HEK293 (cell line): ENCODE measurements at regions not wholly inside any gene's neighbourhood (a gene's known extent, or its start where the extent isn't known, plus 50 kb on each side); places are given as distances from the start of the nearest gene placed in this dataset.

Experiments used
- KLF16 ChIP-seq: fragments of 450-650 bp; formaldehyde crosslinking; IDR thresholded peaks from 2 replicates; pipeline ENCODE4 v1.5.1; 2017; ENCODE audit warnings: missing biosample characterization, missing genetic modification characterization
- ZNF24 ChIP-seq: fragments of 450-650 bp; formaldehyde crosslinking; IDR thresholded peaks from 2 replicates; pipeline ENCODE4 v1.5.1; 2016; ENCODE audit warnings: missing biosample characterization, missing genetic modification characterization
- ZNF792 ChIP-seq: fragments of 450-650 bp; formaldehyde crosslinking; IDR thresholded peaks from 2 replicates; pipeline ENCODE4 v1.5.1; 2016; ENCODE audit warnings: missing biosample characterization, missing genetic modification characterization
- TF ChIP-seq, protein P1 (sequence below): fragments of 450-650 bp; formaldehyde crosslinking; IDR thresholded peaks from 2 replicates; pipeline ENCODE4 v1.5.1; 2016; ENCODE audit warnings: missing biosample characterization, missing genetic modification characterization
- TF ChIP-seq, protein P2 (sequence below): fragments of 450-650 bp; formaldehyde crosslinking; IDR thresholded peaks from 2 replicates; pipeline ENCODE4 v1.5.1; 2016; ENCODE audit warnings: missing biosample characterization, missing genetic modification characterization

DNA sequence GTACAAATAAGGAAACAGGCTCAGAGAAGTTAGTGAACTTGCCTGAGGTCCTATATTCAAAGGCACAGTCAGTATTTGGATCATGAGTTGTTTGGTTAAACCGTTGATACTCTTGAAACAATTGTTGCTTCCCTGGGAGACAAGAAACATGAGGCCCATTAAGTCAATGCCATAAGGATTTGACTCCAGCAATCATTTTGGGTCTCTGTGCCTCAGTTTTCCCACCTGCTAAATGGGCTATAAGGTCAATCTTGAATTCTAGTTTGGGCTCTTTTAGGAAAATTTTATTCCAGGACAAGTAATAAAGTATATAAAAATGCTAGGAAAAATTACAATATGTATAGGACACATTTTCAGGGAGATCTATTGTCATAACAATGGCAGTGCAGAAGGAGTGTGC lies 202.1 kb downstream of the TMEM26 start:
- TF ChIP-seq, protein P1, sequence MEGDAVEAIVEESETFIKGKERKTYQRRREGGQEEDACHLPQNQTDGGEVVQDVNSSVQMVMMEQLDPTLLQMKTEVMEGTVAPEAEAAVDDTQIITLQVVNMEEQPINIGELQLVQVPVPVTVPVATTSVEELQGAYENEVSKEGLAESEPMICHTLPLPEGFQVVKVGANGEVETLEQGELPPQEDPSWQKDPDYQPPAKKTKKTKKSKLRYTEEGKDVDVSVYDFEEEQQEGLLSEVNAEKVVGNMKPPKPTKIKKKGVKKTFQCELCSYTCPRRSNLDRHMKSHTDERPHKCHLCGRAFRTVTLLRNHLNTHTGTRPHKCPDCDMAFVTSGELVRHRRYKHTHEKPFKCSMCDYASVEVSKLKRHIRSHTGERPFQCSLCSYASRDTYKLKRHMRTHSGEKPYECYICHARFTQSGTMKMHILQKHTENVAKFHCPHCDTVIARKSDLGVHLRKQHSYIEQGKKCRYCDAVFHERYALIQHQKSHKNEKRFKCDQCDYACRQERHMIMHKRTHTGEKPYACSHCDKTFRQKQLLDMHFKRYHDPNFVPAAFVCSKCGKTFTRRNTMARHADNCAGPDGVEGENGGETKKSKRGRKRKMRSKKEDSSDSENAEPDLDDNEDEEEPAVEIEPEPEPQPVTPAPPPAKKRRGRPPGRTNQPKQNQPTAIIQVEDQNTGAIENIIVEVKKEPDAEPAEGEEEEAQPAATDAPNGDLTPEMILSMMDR (tag by site-specific recombination), result no peak
- no peak for TF ChIP-seq KLF16 (tag by site-specific recombination)
- TF ChIP-seq, protein P2, sequence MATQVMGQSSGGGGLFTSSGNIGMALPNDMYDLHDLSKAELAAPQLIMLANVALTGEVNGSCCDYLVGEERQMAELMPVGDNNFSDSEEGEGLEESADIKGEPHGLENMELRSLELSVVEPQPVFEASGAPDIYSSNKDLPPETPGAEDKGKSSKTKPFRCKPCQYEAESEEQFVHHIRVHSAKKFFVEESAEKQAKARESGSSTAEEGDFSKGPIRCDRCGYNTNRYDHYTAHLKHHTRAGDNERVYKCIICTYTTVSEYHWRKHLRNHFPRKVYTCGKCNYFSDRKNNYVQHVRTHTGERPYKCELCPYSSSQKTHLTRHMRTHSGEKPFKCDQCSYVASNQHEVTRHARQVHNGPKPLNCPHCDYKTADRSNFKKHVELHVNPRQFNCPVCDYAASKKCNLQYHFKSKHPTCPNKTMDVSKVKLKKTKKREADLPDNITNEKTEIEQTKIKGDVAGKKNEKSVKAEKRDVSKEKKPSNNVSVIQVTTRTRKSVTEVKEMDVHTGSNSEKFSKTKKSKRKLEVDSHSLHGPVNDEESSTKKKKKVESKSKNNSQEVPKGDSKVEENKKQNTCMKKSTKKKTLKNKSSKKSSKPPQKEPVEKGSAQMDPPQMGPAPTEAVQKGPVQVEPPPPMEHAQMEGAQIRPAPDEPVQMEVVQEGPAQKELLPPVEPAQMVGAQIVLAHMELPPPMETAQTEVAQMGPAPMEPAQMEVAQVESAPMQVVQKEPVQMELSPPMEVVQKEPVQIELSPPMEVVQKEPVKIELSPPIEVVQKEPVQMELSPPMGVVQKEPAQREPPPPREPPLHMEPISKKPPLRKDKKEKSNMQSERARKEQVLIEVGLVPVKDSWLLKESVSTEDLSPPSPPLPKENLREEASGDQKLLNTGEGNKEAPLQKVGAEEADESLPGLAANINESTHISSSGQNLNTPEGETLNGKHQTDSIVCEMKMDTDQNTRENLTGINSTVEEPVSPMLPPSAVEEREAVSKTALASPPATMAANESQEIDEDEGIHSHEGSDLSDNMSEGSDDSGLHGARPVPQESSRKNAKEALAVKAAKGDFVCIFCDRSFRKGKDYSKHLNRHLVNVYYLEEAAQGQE (tag by site-specific recombination), result no peak
- TF ChIP-seq ZNF24 (tag by site-specific recombination), result no peak
- TF ChIP-seq ZNF792 (tag by site-specific recombination), result no peak
